GM12865 (cell line): ENCODE measurements at regions not wholly inside any gene's neighbourhood (a gene's known extent, or its start where the extent isn't known, plus 50 kb on each side); places are given as distances from the start of the nearest gene placed in this dataset.
"Not testable (repeated sequence)": the region's sequence is repeated elsewhere in the genome, so short reads cannot be mapped to it uniquely, and the experiment has no call there.

Experiments used
- DNase-seq: peaks from one replicate; pipeline ENCODE4 v3.0.0; 2010; ENCODE audit warnings: low read depth
- H3K4me3 ChIP-seq: 2 replicates; pipeline ENCODE4 v1.5.1; 2011; ENCODE audit warnings: mild to moderate bottlenecking, low read depth, low read length, control low read depth
- TF ChIP-seq, protein P1 (sequence below): IDR thresholded peaks from 2 replicates; pipeline ENCODE4 v1.5.1; 2011; ENCODE audit warnings: low read length, control low read depth, low read depth, inconsistent platforms; ENCODE audit not compliant: insufficient read depth; ENCODE audit errors: missing control alignments

DNA sequence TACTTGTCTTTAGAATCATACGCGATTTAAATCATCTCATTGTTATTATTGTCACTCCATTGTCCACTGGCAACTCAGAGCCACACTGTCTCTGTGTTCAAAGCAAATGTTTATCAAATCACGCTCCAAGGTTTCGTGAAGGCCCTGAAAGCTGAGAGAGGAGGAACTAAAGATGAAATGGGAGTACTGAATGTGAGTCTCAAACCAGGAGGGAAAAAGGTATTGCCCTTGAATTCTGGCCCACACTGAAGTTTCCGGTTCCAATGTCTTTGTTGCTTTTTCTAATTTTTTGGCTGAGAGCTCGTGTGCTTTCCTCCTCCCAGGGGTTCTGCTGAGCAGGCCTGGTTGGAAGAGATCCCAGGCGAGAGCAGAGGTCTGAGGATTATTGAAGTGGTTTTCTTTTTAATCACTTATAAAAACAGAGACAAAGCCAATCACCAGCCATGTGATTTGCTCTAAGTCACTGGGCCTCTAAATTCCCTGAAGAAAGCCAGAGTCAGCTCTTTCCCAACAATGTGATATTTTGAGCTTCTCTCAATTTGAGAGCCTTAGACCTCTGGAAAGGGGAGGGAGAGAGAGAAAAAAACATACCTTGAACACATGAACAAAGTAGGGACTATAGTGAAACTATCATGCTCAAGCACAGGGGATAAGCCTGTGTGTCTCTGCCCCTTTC lies 420.8 kb upstream of the GRAMD2B start:
- DNase-seq, result no peak
- TF ChIP-seq, protein P1, sequence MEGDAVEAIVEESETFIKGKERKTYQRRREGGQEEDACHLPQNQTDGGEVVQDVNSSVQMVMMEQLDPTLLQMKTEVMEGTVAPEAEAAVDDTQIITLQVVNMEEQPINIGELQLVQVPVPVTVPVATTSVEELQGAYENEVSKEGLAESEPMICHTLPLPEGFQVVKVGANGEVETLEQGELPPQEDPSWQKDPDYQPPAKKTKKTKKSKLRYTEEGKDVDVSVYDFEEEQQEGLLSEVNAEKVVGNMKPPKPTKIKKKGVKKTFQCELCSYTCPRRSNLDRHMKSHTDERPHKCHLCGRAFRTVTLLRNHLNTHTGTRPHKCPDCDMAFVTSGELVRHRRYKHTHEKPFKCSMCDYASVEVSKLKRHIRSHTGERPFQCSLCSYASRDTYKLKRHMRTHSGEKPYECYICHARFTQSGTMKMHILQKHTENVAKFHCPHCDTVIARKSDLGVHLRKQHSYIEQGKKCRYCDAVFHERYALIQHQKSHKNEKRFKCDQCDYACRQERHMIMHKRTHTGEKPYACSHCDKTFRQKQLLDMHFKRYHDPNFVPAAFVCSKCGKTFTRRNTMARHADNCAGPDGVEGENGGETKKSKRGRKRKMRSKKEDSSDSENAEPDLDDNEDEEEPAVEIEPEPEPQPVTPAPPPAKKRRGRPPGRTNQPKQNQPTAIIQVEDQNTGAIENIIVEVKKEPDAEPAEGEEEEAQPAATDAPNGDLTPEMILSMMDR, result no peak
- H3K4me3 ChIP-seq, result no peak overlapping the region

DNA sequence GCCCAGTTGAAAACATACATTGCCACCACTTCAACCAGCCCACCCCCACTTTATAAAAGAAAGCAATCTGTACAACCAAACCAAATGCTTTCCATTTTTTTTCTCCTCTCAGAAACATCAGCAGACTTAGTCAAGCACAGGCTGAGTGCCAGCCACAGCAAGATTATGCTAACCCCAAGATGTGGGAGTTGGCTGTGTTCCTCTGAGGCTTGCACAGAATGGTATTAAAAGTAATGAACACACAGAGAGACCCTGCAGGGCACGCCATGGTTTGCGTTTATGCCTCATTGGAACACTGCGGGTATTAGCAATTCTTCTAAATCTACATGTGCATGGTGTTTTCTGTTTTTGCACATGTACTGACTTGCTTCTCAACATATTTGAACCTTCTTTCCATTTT lies 419.9 kb upstream of the GRAMD2B start:
- TF ChIP-seq, protein P1, result no peak
- H3K4me3 ChIP-seq, result no peak overlapping the region
- no peak for DNase-seq

DNA sequence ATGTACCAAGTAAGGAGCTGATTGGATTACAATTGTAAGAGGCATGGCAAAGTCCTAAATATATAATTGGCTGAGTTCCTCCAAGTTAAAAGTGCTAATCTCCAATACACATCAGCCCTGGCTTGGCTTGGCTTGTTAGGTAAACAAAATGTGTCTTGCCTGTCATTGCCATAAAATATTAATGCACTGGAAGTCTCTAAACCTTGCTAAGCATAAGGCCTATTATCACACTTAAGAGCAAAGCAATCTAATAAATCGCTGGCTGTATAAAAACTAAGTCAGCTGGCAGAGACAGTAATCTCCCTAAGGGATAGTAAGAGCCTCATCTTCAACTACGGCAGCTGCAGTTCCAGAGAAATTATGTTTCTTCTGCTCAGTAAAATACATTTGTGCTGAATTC lies 418.6 kb upstream of the GRAMD2B start:
- no peak for DNase-seq
- TF ChIP-seq, protein P1, result no peak
- no peak overlapping the region for H3K4me3 ChIP-seq

DNA sequence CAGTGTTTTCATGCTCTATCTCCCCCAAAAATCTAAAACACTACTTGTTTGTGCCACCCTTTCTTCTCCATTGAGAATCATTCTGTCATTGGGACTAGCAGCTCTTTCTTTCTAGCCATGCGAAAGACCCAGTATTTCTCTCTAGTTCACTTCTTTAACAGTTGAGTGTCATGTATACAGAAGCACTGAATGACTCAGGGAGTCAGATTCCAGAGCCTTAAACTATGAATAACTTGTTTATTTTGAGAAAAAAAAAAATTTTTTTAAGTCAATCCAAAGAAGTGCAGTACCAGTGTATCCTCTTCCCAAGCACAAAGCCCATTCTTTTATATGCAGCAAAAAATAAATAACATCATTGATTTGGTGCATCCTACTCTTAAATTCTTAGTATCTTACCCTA lies 415.4 kb upstream of the GRAMD2B start:
- TF ChIP-seq, protein P1, result no peak
- no peak for DNase-seq
- no peak overlapping the region for H3K4me3 ChIP-seq

DNA sequence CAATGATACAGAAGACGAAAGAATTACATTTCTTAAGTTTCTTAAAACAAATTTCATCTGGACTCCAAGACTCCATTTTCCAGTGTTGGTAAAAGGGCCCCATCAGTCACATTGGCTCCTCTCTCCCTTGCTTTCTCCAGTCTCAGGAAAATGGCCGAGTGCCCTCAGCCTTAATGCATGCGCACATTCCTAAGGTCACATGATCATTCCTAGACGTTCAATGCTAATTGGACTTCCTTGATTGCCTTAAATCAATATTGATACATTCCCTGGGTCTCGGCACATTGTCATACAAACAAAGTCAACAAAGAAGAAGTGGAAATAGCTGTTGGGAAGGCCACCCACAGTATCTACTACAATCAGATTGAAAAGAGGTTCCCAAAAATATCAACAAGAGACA lies 413.6 kb upstream of the GRAMD2B start:
- no peak overlapping the region for H3K4me3 ChIP-seq
- TF ChIP-seq, protein P1, result no peak
- DNase-seq, result no peak

DNA sequence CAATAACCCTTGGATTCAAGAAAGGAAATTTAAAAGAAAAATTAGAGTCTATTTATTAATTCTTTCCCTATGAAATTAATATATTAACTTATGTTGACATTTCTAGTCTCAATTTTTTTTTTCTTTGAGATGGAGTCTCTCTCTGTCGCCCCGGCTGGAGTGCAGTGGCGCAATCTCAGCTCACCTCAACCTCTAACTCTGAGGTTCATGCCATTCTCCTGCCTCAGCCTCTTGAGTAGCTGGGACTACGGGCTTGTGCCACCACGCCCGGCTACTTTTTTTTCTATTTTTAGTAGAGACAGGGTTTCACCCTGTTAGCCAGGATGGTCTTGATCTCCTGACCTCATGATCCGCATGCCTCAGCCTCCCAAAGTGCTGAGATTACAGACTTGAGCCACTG lies 411.7 kb upstream of the GRAMD2B start:
- not testable (repeated sequence) for H3K4me3 ChIP-seq, DNase-seq

DNA sequence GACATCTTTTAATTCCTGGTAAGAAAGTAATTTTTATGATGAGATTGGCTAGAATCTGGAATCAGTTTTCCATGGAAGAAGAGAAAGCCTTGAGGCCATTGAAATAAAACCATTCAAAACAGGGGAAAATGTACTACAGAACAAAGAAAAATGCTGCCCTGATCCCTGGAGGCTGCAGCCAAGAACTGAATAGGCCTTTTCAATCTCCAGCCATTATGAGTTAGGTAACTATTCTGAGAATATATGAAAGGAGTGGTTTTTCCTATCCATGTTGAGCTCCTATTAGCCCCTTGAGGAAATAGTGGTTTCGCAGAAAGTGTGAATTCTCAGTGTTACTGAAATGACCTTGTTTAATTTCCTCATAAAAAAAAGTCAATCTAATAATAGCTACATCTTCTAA lies 408.5 kb upstream of the GRAMD2B start:
- H3K4me3 ChIP-seq, result no peak overlapping the region
- DNase-seq, result no peak
- TF ChIP-seq, protein P1, result no peak
